HCT116 (cell line): ENCODE measurements at regions not wholly inside any gene's neighbourhood (a gene's known extent, or its start where the extent isn't known, plus 50 kb on each side); places are given as distances from the start of the nearest gene placed in this dataset.

Experiments
- ATAC-seq: fragments of 200-7000 bp; cut with Tn5 transposase; 2 replicates; pipeline ENCODE4 v1.9.1; 2020; ENCODE audit warnings: mild to moderate bottlenecking, moderate library complexity
- BruUV-seq: library from RNA; stranded (reverse); fragments of 400-500 nt; replicated peaks from 2 replicates; lab custom pipeline; 2021; lab: Mats Ljungman, UMichigan
- CTCF ChIA-PET: fragments of 300-600 bp; sonication (Branson Sonifier 250); formaldehyde crosslinking; loops from one replicate; lab custom pipeline; 2021; ENCODE audit warnings: antibody characterized with exemption; lab: Charles Lee
- POLR2A ChIA-PET: fragments of 300-600, 350-600 bp; sonication (Branson Sonifier 250); formaldehyde crosslinking; loops from one replicate; lab custom pipeline; 2021; ENCODE audit warnings: antibody characterized with exemption; lab: Charles Lee
- RAD21 ChIA-PET, 2 experiments: fragments of 300-600 bp; sonication (Branson Sonifier 250); formaldehyde crosslinking; loops; one replicate each; lab custom pipeline; 2023; ENCODE audit warnings: low total read pairs in 2 of 2; ENCODE audit not compliant: uncharacterized antibody in 2 of 2, unreplicated experiment in 2 of 2, low non-redundant PET in 1 of 2; lab: Charles Lee
- DNase-seq: peaks from one replicate; pipeline ENCODE4 v3.0.0-alpha.2; 2010; ENCODE audit warnings: low read depth, low spot score
- H2AFZ ChIP-seq: fragments of 200-600 bp; shearing (Covaris generic), sonication (generic); 2 replicates; pipeline ENCODE4 v1.6.1; 2017; ENCODE audit warnings: low read depth, mixed run types, mixed read lengths, antibody characterized with exemption, low read length; ENCODE audit not compliant: poor library complexity, severe bottlenecking
- H3K27ac ChIP-seq: 2 replicates; pipeline ENCODE4 v1.5.1; 2012; ENCODE audit warnings: low read depth, low read length
- H3K27me3 ChIP-seq: fragments of 200-600 bp; sonication (generic); 2 replicates; pipeline ENCODE4 v1.6.1; 2016; ENCODE audit warnings: mixed run types, low read length, mixed read lengths; ENCODE audit not compliant: insufficient read depth
- H3K36me3 ChIP-seq, 2 experiments: fragments of 200-500 bp in 1 of 2; fragments of 200-600 bp in 1 of 2; sonication (Bioruptor generic) in 1 of 2; sonication (generic) in 1 of 2; 2 replicates each; pipeline versions ENCODE4 v1.5.1 to v1.6.1; 2014 to 2016; ENCODE audit warnings: low read length in 2 of 2, inconsistent platforms in 1 of 2, mixed read lengths in 1 of 2, mixed run types in 1 of 2; ENCODE audit not compliant: insufficient read depth in 2 of 2, control insufficient read depth in 1 of 2
- H3K4me1 ChIP-seq, 2 experiments: fragments of 200-600 bp in 1 of 2; sonication (generic) in 1 of 2; 2 replicates each; pipeline versions ENCODE4 v1.5.1 to v1.6.1; 2012 to 2017; ENCODE audit warnings: low read length in 2 of 2, inconsistent platforms in 1 of 2, mild to moderate bottlenecking in 1 of 2, mixed read lengths in 1 of 2, mixed run types in 1 of 2, moderate library complexity in 1 of 2; ENCODE audit not compliant: insufficient read depth in 2 of 2, control insufficient read depth in 1 of 2
- H3K4me2 ChIP-seq: fragments of 200-600 bp; sonication (generic); 2 replicates; pipeline ENCODE4 v1.6.1; 2017; ENCODE audit warnings: mixed run types, low read length, mixed read lengths
- H3K4me3 ChIP-seq, 2 experiments: fragments of 200-600 bp in 1 of 2; sonication (generic) in 1 of 2; replicated peaks in 1 of 2; 2 replicates each; pipeline ENCODE4 v1.5.1; 2011 to 2016; ENCODE audit warnings: low read length in 2 of 2, control low read depth in 1 of 2, low read depth in 1 of 2, mild to moderate bottlenecking in 1 of 2, mixed read lengths in 1 of 2, mixed run types in 1 of 2
- H3K79me2 ChIP-seq: fragments of 200-600 bp; sonication (generic); 2 replicates; pipeline ENCODE4 v1.6.1; 2017; ENCODE audit warnings: mild to moderate bottlenecking, mixed run types, low read length, moderate library complexity, mixed read lengths; ENCODE audit not compliant: insufficient read depth
- H3K9ac ChIP-seq: fragments of 200-600 bp; sonication (generic); 2 replicates; pipeline ENCODE4 v1.6.1; 2016; ENCODE audit warnings: low read length, mixed read lengths
- H3K9me2 ChIP-seq: fragments of 200-600 bp; sonication (generic), shearing (Covaris generic); 2 replicates; pipeline ENCODE4 v1.6.1; 2017; ENCODE audit warnings: mixed run types, mild to moderate bottlenecking, moderate library complexity; ENCODE audit not compliant: insufficient read depth
- H3K9me3 ChIP-seq, 2 experiments: fragments of 200-500 bp in 1 of 2; fragments of 200-600 bp in 1 of 2; sonication (Bioruptor generic) in 1 of 2; sonication (generic) in 1 of 2; 2 replicates each; pipeline ENCODE4 v1.6.1; 2014 to 2017; ENCODE audit warnings: low read length in 2 of 2, mixed read lengths in 2 of 2, inconsistent platforms in 1 of 2, low read depth in 1 of 2, mild to moderate bottlenecking in 1 of 2, mixed run types in 1 of 2, moderate library complexity in 1 of 2; ENCODE audit not compliant: control insufficient read depth in 1 of 2, insufficient read depth in 1 of 2
- H4K20me1 ChIP-seq: fragments of 200-600 bp; sonication (generic), shearing (Covaris generic); 2 replicates; pipeline ENCODE4 v1.6.1; 2017; ENCODE audit warnings: mixed run types, mild to moderate bottlenecking, moderate library complexity; ENCODE audit not compliant: insufficient read depth
- CEBPB ChIP-seq: IDR thresholded peaks from 2 replicates; pipeline ENCODE4 v1.6.1; 2012; ENCODE audit warnings: low read depth
- CTCF ChIP-seq, 3 experiments: fragments of 200-600 bp in 1 of 3; sonication (generic) in 1 of 3; IDR thresholded peaks in 2 of 3; conservative IDR thresholded peaks in 1 of 3; 2 replicates each; pipeline ENCODE4 v1.5.1; 2012 to 2017; ENCODE audit warnings: low read depth in 2 of 3, low read length in 2 of 3, antibody characterized with exemption in 1 of 3, borderline replicate concordance in 1 of 3, control low read depth in 1 of 3, mild to moderate bottlenecking in 1 of 3, mixed read lengths in 1 of 3, mixed run types in 1 of 3, moderate library complexity in 1 of 3; ENCODE audit not compliant: insufficient read depth in 1 of 3
- EZH2 ChIP-seq: fragments of 200-600 bp; sonication (generic); IDR thresholded peaks from 2 replicates; pipeline ENCODE4 v1.6.1; 2017; ENCODE audit warnings: antibody characterized with exemption, mixed run types
- MAX ChIP-seq: IDR thresholded peaks from 2 replicates; pipeline ENCODE4 v1.6.1; 2012
- POLR2A ChIP-seq: IDR thresholded peaks from 2 replicates; pipeline ENCODE4 v1.7.0; 2011; ENCODE audit warnings: borderline replicate concordance; ENCODE audit not compliant: insufficient read depth, insufficient read length; ENCODE audit errors: extremely low read depth
- POLR2AphosphoS5 ChIP-seq: IDR thresholded peaks from 2 replicates; pipeline ENCODE4 v1.6.1; 2011; ENCODE audit warnings: mild to moderate bottlenecking, low read depth, low read length, moderate library complexity
- RAD21 ChIP-seq: IDR thresholded peaks from 2 replicates; pipeline ENCODE4 v1.6.1; 2012; ENCODE audit warnings: low read depth, mild to moderate bottlenecking
- REST ChIP-seq: IDR thresholded peaks from 2 replicates; pipeline ENCODE4 v1.6.1; 2012; ENCODE audit warnings: low read depth
- SP1 ChIP-seq: IDR thresholded peaks from 2 replicates; pipeline ENCODE4 v1.6.1; 2012; ENCODE audit warnings: low read depth
- SRF ChIP-seq: IDR thresholded peaks from 2 replicates; pipeline ENCODE4 v1.6.1; 2012; ENCODE audit warnings: low read depth
- YY1 ChIP-seq: IDR thresholded peaks from 2 replicates; pipeline ENCODE4 v1.6.1; 2011; ENCODE audit warnings: low read length, low read depth, moderate library complexity, mild to moderate bottlenecking; ENCODE audit not compliant: insufficient replicate concordance; ENCODE audit errors: extremely low read depth
- ZBTB33 ChIP-seq: IDR thresholded peaks from 2 replicates; pipeline ENCODE4 v1.6.1; 2011; ENCODE audit warnings: mild to moderate bottlenecking, low read length, moderate library complexity; ENCODE audit not compliant: insufficient replicate concordance; ENCODE audit errors: extremely low read depth
- ZFX ChIP-seq: fragments of 450-650 bp; IDR thresholded peaks from 2 replicates; pipeline ENCODE4 v1.6.1; 2017
- ZNF274 ChIP-seq: fragments of 200-500 bp; sonication (Bioruptor generic); IDR thresholded peaks from 2 replicates; pipeline ENCODE4 v1.6.1; 2014; ENCODE audit warnings: mild to moderate bottlenecking, low read depth, low read length, inconsistent platforms
- intact Hi-C: fragments of 100-400 bp; cut with micrococcal nuclease; formaldehyde crosslinking; loops from 2 replicates; pipeline ENCODE4 v1.10.0; 2022

DNA sequence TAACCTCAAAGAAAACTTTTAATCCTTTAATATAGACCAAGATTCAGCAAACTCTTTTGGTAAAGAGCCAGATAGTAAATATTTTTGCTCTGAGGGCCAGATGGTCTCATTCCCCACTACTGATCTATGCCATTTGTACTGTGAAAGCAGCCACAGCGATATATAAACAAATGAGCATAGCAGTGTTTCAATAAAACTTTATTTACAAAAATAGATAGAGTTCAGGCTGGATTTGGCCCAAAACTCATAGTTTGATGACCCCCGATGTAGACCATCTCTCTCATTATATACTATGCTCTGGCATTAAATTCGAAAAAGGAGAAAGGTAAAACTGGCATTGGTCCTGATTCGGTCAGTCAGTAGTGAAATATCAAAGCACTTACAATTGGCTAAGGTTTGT, 195.8 kb upstream of the NRIP1 start:
- H3K9me2 ChIP-seq, result no peaks in the 10 kb centered on the region

More for the DNA sequence above, 195.8 kb upstream of the NRIP1 start:
- Histone ChIP-seq H3K27ac (no peak overlapping the region), H3K9me3 (no peaks in the 10 kb centered on the region; a peak in 2 of 4 replicates), H3K36me3 (no peaks in the 10 kb centered on the region), H3K79me2 (no peaks in the 10 kb centered on the region), H2AFZ (no peak overlapping the region), H3K9ac (no peak overlapping the region), H3K4me3 (no peak overlapping the region), H3K4me2 (no peak overlapping the region), H3K27me3 (no peaks in the 10 kb centered on the region), H4K20me1 (no peaks in the 10 kb centered on the region), H3K4me1 (no peaks in the 10 kb centered on the region)
- no peak for ATAC-seq
- no TSS peak for BruUV-seq
- ChIA-PET RAD21 (no interaction called here), POLR2A (no interaction called here), CTCF (no interaction called here)
- no peak for TF ChIP-seq SRF
- no peak for TF ChIP-seq ZFX
- no peak for TF ChIP-seq CTCF (IDR thresholded peaks at IDR 0.05 in 2 of 3, conservative IDR thresholded peaks at IDR 0.05 in 1 of 3; ENCODE audit: borderline replicate concordance in 1 of 3, insufficient read depth in 1 of 3, low read depth in 2 of 3, low read length in 2 of 3)
- TF ChIP-seq RAD21, result no peak
- no peak for TF ChIP-seq ZNF274
- TF ChIP-seq CEBPB, result no peak
- TF ChIP-seq EZH2, result no peak
- TF ChIP-seq POLR2AphosphoS5, result no peak
- no peak for TF ChIP-seq MAX
- TF ChIP-seq POLR2A, result no peak
- TF ChIP-seq SP1, result no peak
- no peak for TF ChIP-seq REST
- TF ChIP-seq YY1, result no peak
- TF ChIP-seq ZBTB33, result no peak
- intact Hi-C loops, result no loop called here
- DNase-seq, result no peak
